HG03108 (cell line): ENCODE measurements at regions not wholly inside any gene's neighbourhood (a gene's known extent, or its start where the extent isn't known, plus 50 kb on each side); places are given as distances from the start of the nearest gene placed in this dataset.

Experiments
- ATAC-seq: cut with Tn5 transposase; IDR thresholded peaks from one replicate; pipeline ENCODE4 v1.9.1; 2021; ENCODE audit warnings: moderate library complexity; ENCODE audit not compliant: unreplicated experiment

- ATAC-seq, result no peak
Observed at GRCh38 chr12:115108129-115109100, 424.4 kb upstream of the TBX3 start.

DNA sequence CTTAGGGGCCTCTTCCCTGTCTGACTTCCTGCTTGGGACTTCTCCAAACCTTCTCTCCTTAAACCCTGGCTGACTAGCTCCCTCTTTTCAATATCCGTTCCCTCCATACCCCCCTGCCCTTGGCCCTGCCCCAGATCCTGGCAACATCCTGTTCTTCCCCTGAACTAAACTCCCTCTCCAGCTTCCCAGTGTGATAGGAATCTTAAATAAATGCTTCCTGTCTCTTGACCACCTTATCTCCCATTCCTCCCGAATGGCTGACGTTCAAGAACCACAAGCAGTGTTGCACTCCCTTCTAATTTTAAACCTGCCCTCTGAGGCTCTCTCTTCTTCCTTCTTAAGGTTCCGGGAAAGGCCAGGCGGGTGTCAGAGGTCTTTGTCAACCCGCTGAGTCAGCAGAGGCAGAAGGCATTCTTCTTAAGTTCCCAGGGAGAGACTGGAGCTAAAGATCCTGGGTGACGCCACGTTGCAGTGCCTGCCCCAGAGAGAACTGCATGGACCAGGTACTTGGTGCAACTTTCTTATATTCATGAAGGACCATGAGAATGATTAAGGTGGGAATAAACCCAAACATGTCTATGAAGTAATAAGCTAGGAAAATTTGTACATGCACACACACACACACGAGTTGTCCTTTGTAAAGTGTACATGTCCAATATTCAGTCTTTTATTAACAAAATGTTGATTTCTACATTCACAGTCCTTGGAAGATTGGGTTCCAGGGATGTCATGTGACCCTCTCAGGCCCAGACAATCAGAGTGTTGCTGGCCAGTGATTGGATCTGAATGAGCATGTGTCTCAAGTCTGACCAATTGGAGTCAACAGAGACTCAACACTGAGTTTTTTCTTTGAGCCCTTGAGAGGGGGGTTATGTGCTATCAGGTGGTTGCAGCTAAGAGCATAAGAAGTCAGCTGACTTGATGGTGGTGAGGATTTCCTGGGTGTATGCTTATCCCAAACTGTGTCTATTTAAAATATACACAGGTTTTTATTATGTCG lies 420.2 kb upstream of the TBX3 start:
- ATAC-seq, result no peak

- ATAC-seq, result no peak
Observed at GRCh38 chr12:115102450-115102849, 418.5 kb upstream of the TBX3 start.

DNA sequence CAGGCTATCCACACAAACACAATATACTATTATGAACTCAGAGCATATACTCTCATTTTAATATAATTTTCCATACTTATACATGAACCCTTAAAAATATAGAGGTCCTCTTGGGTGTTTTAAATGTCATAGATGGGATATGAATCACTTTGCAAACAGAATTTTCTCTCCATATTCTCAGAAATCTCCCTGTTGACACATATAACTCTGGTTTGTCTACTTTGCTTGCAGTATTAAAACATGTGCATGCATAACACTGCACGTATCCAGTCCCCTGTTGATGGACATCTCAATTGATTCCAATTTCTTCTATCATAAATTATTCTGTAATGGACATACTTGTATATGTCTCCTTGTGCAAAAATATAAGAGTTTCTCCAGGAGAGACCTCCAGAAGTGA lies 417.5 kb upstream of the TBX3 start:
- ATAC-seq, result no peak

DNA sequence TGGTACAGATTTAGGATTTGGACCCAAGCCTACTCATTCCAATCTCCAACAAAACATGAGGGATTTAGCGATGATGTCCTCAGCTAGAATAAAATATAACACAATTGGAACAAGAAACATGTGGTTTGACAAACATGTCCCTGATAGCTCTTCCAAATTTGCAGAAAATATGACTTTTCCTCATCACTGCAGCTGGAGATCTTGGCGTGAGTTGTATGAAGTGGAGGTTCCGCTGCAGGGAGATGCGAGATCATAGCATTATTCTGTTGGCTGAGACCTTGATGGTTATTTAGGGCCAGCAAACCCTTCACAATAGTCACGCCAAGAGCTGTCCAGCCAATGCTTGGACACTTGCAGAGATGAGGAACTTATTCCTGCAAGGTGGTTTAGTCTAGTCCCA lies 413.4 kb upstream of the TBX3 start:
- no peak for ATAC-seq

- no peak for ATAC-seq
Observed at GRCh38 chr12:115096588-115097397, 412.8 kb upstream of the TBX3 start.

- ATAC-seq, result no peak
Observed at GRCh38 chr12:115095073-115095748, 411.2 kb upstream of the TBX3 start.

- no peak for ATAC-seq
Observed at GRCh38 chr12:115094163-115094816, 410.3 kb upstream of the TBX3 start.

DNA sequence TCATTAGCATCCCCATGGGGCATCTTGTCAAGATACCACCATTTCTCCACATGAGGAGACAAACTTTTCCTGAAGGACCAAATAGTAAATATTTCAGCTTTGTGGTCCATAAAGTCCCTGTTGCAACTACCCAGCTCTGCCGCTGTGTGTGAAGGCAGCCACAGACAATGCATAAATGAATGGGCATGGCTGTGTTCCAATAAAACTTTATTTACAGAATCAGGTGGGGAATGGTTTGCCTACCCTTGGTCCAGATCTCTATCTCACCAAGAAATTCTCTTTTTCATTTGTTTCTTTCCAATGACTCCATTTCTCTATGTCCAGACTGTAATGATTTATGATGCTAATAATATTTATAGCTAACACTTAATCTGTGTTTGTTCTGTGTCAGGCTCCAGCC lies 409.3 kb upstream of the TBX3 start:
- ATAC-seq, result no peak

- ATAC-seq, result no peak
Observed at GRCh38 chr12:115090783-115091182, 406.8 kb upstream of the TBX3 start.

- ATAC-seq, result no peak
Observed at GRCh38 chr12:115088995-115089841, 405.2 kb upstream of the TBX3 start.

DNA sequence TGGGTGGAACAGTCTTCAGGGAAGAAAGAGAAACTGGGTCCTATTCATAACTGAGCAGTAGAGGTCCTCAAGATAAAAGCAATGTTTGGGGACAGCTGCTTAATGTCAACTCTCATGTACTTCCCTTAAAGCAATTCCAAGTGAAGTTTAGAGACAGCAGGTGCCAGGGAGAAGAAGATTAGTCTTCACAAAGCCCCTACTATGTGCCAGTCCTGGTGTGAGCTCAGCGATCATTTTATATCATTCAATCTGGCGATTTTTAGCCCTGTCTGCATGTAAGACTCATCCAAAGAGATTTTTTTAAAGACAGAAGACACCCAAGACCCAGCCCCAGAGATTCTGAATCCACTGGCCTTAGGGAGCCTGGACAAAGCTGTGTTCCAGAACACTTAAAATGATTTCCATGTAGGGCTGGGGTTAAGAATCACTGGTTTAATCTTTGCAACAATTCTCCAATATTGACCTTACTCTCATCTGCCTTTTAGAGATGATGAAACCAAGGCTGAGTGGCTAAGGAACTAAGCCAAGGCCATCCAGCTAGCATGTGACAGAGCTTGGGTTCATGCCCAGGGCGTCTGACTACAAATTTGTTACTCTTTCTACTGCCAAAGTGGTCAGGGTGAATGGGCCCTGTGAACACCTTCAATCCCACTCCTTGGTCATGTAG lies 404.5 kb upstream of the TBX3 start:
- no peak for ATAC-seq

DNA sequence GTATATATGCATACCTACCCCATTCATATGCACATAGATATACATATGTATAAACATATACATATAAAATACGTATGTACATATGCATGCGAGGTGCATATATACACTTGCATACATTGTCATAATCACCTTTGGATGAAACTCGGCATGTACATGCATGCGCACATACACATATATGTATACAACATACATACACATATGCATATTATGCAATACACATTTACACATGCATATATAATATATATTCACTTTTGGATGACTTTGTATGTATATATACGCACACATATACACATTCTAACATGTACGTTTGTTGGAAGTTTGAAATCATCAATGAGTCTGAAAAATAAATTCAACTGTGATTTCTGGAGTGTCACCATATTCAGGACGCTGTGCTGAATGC lies 401.6 kb upstream of the TBX3 start:
- ATAC-seq, result no peak

- ATAC-seq, result no peak
Observed at GRCh38 chr12:115079760-115080159, 395.8 kb upstream of the TBX3 start.

- no peak for ATAC-seq
Observed at GRCh38 chr12:115078990-115079389, 395.0 kb upstream of the TBX3 start.

DNA sequence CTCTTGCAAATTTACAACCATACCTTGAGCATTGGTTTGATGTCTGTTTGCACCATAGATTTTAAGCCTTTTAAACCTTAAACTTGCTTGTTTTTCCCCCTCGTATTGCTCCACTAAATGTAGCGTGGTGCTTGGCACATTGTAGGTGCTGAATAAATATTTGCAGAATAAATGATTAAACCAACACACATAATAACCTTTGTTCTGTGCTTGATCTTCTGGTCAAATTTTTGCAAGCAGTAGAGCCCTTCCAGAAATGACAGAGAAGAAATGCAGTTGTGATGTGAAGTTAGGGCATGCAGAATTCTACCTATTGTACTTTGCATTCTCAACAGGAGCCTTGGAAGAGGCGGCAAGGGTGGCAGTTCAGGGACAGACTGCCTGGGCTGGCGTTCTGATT lies 394.4 kb upstream of the TBX3 start:
- ATAC-seq, result no peak

GRCh38 chr12:115075552-115076170 lies 391.7 kb upstream of the TBX3 start:
- ATAC-seq, result no peak

DNA sequence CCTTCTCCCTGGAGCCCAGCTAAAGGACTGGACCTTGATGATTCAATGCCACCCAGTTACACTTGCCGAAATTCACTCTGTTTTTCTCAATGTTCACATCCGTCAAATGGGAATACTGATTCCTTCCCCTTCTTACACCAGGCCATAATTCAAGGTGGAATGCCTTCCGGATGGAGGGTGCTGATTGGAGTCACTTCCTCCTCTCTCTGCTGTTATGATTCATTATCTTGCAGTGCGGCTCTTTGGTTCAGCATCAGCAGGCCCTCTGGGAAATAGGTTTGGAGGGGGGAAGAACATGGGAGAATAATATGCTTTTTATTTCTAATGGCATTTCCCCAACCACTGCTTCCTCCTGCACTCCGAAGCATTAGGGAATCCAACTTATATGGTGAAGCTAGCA lies 390.6 kb upstream of the TBX3 start:
- no peak for ATAC-seq
